Body of pancreas (tissue), 4 donors: ENCODE measurements at regions not wholly inside any gene's neighbourhood (a gene's known extent, or its start where the extent isn't known, plus 50 kb on each side); places are given as distances from the start of the nearest gene placed in this dataset.

Source experiments
- ATAC-seq: fragments of 150-250 bp; one replicate; pipeline ENCODE4 v1.9.1; 2016
- DNase-seq, 4 donors: peaks; one replicate each; pipeline ENCODE4 v3.0.0-alpha.2; 2019
- H3K27ac ChIP-seq, 4 donors: fragments of 200-600 bp; sonication (generic); 1 replicate in 3 of 4; 2 replicates in 1 of 4; pipeline versions ENCODE4 v1.5.1 to v1.6.1; 2016 to 2019; ENCODE audit warnings: mild to moderate bottlenecking in 1 of 4, mixed read lengths in 1 of 4, moderate library complexity in 1 of 4
- H3K27me3 ChIP-seq, 2 donors: fragments of 200-600 bp; sonication (generic); one replicate each; pipeline ENCODE4 v1.6.0; 2016; ENCODE audit warnings: mild to moderate bottlenecking in 1 of 2
- H3K36me3 ChIP-seq, 2 donors: fragments of 200-600 bp; sonication (generic); replicated peaks in 1 of 2; 2 replicates each; pipeline ENCODE4 v1.5.1; 2016; ENCODE audit warnings: low read depth in 2 of 2; ENCODE audit not compliant: insufficient read depth in 1 of 2
- H3K4me1 ChIP-seq: fragments of 200-600 bp; sonication (generic); one replicate; pipeline ENCODE4 v1.6.0; 2016
- H3K4me3 ChIP-seq, 2 donors: fragments of 200-600 bp; sonication (generic); 1 replicate in 1 of 2; 2 replicates in 1 of 2; pipeline ENCODE4 v1.5.1; 2016 to 2019
- H3K9me3 ChIP-seq, 3 donors: fragments of 200-600 bp; sonication (generic); 1 replicate in 2 of 3; 2 replicates in 1 of 3; pipeline ENCODE4 v1.5.1; 2016
- POLR2A ChIP-seq, 3 donors: fragments of 450-650 bp; IDR thresholded peaks; one replicate each; pipeline ENCODE4 v1.6.1; 2016; ENCODE audit warnings: antibody characterized with exemption in 3 of 3, mild to moderate bottlenecking in 2 of 3
- WGBS, 2 donors: methylation state at CpG; one replicate each; pipeline ENCODE4 v1.1.5; 2017; 5-methylcytosine and 5-hydroxymethylcytosine counted together
- intact Hi-C: fragments of 100-400 bp; cut with DNase I; formaldehyde crosslinking; loops from one replicate; pipeline ENCODE4 v1.15.1; 2023
- TF ChIP-seq, protein P1 (sequence below), 7 experiments: fragments of 450-650 bp in 4 of 7; fragments of 200-600 bp in 3 of 7; sonication (generic) in 3 of 7; IDR thresholded peaks; one replicate each; pipeline ENCODE4 v1.5.1; 2016 to 2019; ENCODE audit warnings: antibody characterized with exemption in 7 of 7

DNA sequence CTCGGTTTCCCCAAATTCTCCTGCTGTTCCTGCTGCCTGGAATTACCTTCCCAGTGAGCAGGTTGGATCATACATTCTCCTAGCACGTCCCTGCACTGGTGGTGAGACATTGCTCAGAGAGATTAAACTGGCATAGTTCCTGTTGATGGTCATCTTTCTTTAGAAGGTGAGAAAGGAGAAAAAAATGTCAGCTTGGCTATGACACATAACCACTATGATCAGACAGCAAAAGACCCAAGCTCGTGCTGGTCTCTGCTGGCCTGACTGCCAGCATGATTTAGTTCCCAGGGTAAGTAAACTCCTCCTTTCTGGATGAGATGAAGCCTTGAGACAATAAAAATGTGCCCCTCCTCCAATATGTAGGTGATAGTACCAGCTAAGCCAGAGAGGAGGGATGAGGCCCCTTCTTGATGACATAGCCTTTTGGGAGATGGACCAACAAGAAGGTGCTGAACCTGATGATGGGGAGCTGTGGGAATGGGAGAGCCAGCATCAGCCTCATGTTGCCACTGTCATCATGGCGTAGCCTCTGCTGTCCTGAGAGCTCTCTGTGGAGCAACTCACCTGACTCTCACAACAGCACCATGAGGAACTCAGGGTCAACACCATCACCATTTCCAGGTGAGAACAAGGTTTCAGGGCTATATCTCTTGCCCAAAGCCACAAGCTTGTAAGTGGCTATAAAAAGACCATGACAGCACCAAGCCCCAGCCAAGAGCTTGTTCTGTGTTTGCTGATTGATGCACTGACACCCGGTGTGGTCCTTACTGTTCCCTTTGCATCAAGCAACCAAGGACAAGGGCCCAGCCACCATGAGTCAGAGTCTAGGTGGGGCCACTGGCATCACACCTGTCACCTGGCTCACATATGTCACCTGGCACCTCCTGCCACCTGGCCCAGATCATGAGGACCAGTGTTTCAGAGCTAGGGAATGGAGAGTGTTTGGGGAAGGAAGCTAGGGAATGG, 200.0 kb downstream of the MATN1 start:
- Histone ChIP-seq H3K27me3 (no peaks in the 10 kb centered on the region), H3K4me3 (no peak overlapping the region), H3K27ac (no peak overlapping the region), H3K36me3 (no peaks in the 10 kb centered on the region), H3K4me1 (no peaks in the 10 kb centered on the region), H3K9me3 (no peaks in the 10 kb centered on the region)
- TF ChIP-seq, protein P1, sequence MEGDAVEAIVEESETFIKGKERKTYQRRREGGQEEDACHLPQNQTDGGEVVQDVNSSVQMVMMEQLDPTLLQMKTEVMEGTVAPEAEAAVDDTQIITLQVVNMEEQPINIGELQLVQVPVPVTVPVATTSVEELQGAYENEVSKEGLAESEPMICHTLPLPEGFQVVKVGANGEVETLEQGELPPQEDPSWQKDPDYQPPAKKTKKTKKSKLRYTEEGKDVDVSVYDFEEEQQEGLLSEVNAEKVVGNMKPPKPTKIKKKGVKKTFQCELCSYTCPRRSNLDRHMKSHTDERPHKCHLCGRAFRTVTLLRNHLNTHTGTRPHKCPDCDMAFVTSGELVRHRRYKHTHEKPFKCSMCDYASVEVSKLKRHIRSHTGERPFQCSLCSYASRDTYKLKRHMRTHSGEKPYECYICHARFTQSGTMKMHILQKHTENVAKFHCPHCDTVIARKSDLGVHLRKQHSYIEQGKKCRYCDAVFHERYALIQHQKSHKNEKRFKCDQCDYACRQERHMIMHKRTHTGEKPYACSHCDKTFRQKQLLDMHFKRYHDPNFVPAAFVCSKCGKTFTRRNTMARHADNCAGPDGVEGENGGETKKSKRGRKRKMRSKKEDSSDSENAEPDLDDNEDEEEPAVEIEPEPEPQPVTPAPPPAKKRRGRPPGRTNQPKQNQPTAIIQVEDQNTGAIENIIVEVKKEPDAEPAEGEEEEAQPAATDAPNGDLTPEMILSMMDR (IDR thresholded peaks at IDR 0.05) = no peak
- no peak for TF ChIP-seq POLR2A (IDR thresholded peaks at IDR 0.05)
- no peak for DNase-seq
- ATAC-seq = no peak
- 65% methylated on average over 5 of the region's 5 CpGs for WGBS, 2 donors
- intact Hi-C loops = no loop called here

DNA sequence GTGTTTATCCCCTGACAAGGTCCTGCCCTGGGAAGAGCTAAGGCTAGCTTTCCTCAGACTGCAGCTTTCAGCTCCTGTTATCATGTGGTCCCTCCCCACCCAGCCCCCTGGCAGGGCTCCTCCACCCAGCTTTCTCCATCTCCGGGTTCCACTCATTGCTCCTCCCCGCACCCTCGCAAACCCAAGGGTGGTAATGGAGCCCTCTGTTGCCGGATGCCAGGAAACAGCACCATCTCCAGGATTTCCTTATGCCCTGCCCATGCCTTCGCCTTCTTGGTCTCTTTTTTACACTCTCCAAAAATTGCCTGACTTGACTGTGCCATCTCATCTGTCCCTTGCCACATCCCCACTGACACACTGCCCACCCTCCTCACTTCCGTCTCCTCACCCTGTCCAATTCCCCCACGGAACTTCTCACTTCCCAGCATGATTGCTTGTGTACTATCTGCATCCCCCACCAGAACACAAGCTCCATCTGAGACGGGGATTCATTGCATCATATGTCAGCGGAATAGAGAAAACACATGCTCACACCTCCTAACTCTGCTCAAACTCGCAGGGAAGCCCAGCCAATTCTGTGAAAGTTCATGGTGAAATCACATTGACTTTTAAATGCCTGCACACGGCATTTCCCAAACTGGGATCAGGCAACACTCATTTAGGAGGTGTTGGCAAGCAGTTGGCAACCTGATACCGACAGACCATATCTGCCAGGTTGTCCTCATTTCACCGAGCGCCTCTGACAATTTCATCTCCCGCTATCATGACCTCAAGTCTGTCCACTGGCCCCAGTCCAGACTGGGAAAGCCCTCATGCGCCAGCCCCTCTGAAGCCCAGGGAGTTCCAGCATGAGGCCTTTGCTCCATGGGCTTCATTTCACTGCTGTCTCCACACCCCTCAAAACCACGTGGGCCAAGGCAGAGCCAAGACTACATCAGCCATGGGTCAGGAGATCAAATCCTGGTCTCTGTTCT, 201.1 kb downstream of the MATN1 start:
- ATAC-seq (peak; percentile 28), DNase-seq (peak; percentile 21 to 48 (median 35))
- WGBS, 2 donors = 31 to 39% methylated on average over 17 of the region's 17 CpGs
- Histone ChIP-seq H3K9me3 (no peaks in the 10 kb centered on the region), H3K36me3 (no peaks in the 10 kb centered on the region), H3K4me3 (no peak overlapping the region), H3K27me3 (no peaks in the 10 kb centered on the region), H3K4me1 (no peaks in the 10 kb centered on the region), H3K27ac (no peak overlapping the region)
- intact Hi-C loops = no loop called here
- TF ChIP-seq, protein P1 (IDR thresholded peaks at IDR 0.05) = no peak
- TF ChIP-seq POLR2A (IDR thresholded peaks at IDR 0.05) = no peak

DNA sequence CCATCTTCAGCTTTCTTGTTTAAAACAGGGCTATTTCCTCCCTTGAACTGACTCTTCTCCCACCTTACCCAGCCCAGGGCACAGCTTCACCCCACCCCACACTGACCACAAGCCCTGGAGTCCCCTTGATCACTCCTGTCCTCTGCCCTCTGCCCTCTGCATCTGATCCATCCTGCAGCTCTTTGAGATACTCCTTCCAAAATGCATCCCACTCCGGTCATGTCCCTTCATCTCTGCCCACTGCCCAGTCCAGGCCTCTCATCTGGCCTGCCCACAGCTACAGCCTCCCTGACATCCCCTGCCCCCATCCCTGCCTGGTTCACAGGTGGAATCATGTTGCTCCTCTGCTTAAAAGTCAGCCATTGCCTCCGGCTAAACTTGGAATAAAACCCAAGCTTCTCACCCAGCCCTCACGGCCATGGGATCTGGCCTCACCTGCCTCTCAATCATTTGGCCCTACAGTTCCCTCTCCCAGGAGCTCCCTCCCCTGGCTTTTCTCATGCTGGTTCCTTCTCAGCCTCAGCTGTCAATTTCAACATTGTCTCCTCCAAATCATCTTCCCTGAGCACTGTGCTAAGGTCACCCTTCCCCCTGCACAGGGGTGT, 202.0 kb downstream of the MATN1 start:
- 59 to 74% methylated on average over 3 of the region's 3 CpGs for WGBS, 2 donors
- no peak overlapping the region for H3K27ac ChIP-seq
- intact Hi-C loops = no loop called here

DNA sequence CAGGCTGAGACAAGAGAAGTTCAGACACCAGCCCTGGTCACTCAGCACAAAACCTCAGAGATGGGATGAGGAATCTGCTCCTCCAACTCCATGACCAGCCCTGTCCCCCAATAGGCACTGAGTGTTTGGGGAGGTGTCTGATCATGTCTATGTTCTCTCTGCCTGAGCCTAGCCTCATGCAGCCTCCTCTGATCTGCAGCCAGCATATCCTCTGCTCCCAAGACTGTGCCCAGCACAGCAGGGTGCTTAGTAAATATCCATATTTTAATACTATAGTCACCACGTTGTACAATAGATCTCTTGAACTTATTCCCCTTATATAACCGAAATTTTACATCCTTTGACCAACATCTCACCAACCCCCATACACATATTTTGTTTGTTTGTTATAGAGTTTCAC, 202.9 kb downstream of the MATN1 start:
- TF ChIP-seq POLR2A (IDR thresholded peaks at IDR 0.05) = no peak
- TF ChIP-seq, protein P1 (IDR thresholded peaks at IDR 0.05) = no peak
- Histone ChIP-seq H3K4me1 (no peaks in the 10 kb centered on the region), H3K9me3 (no peaks in the 10 kb centered on the region), H3K27me3 (no peaks in the 10 kb centered on the region), H3K4me3 (no peak overlapping the region), H3K36me3 (no peaks in the 10 kb centered on the region), H3K27ac (no peak overlapping the region)
- 35 to 41% methylated on average over 2 of the region's 2 CpGs for WGBS, 2 donors
- intact Hi-C loops = no loop called here
- DNase-seq (no peak), ATAC-seq (no peak)

More for the DNA sequence above, 202.0 kb downstream of the MATN1 start:
- Histone ChIP-seq H3K4me3 (no peak overlapping the region), H3K36me3 (no peaks in the 10 kb centered on the region), H3K9me3 (no peaks in the 10 kb centered on the region), H3K4me1 (no peaks in the 10 kb centered on the region), H3K27me3 (no peaks in the 10 kb centered on the region)
- ATAC-seq (no peak), DNase-seq (no peak)
- no peak for TF ChIP-seq POLR2A (IDR thresholded peaks at IDR 0.05)
- TF ChIP-seq, protein P1 (IDR thresholded peaks at IDR 0.05) = no peak
